ENCODE measurements at regions not wholly inside any gene's neighbourhood (a gene's known extent, or its start where the extent isn't known, plus 50 kb on each side); places are given as distances from the start of the nearest gene placed in this dataset.

- DNase-seq (ENCODE audit: low spot score in 2 of 2) = no peak
- H3K4me3 ChIP-seq = no peak overlapping the region
- H3K4me1 ChIP-seq = no peaks in the 10 kb centered on the region
- intact Hi-C loops (cut with DNase I; ENCODE audit: low total_unique reads) = no loop called here
- no peaks in the 10 kb centered on the region for H3K9me3 ChIP-seq
- TF ChIP-seq CTCF (IDR thresholded peaks at IDR 0.05) (no peak), POLR2AphosphoS5 (IDR thresholded peaks at IDR 0.05) (no peak), POLR2A (IDR thresholded peaks at IDR 0.05) (no peak)
- H3K36me3 ChIP-seq = no peaks in the 10 kb centered on the region
- no peaks in the 10 kb centered on the region for H3K27me3 ChIP-seq
- H3K27ac ChIP-seq = no peak overlapping the region
Observed at GRCh38 chr12:90193500-90193899, 484.9 kb upstream of the ATP2B1 start.

DNA sequence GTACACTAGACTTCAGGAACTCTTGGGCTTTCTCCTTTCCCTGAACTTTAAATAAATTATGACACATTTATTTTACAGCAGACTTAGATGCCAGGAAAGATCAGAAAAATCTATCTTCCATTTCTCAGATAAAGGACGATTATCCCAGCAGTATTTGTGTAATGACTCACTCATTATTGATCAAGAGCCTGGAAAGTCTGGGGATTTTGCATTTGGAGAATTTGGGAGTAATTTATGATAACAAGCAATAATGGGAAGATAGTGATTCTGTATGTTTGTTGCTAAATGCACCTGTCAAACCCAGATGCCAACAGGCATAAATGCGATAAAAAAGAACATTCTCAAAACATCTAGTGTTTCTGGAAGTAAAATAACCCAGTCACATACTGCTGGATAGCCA lies 480.2 kb upstream of the ATP2B1 start:
- H3K4me3 ChIP-seq = no peak overlapping the region
- no peaks in the 10 kb centered on the region for H3K36me3 ChIP-seq
- H3K9me3 ChIP-seq = peaks cover 0 to 3% of the 10 kb centered on the region in 2 donors
- intact Hi-C loops (cut with DNase I; ENCODE audit: low total_unique reads) = no loop called here
- no peaks in the 10 kb centered on the region for H3K27me3 ChIP-seq
- no peak overlapping the region for H3K27ac ChIP-seq
- no peaks in the 10 kb centered on the region for H3K4me1 ChIP-seq
- TF ChIP-seq CTCF (IDR thresholded peaks at IDR 0.05) (no peak), POLR2A (IDR thresholded peaks at IDR 0.05) (no peak), POLR2AphosphoS5 (IDR thresholded peaks at IDR 0.05) (no peak)
- no peak for DNase-seq (ENCODE audit: low spot score in 2 of 2)

DNA sequence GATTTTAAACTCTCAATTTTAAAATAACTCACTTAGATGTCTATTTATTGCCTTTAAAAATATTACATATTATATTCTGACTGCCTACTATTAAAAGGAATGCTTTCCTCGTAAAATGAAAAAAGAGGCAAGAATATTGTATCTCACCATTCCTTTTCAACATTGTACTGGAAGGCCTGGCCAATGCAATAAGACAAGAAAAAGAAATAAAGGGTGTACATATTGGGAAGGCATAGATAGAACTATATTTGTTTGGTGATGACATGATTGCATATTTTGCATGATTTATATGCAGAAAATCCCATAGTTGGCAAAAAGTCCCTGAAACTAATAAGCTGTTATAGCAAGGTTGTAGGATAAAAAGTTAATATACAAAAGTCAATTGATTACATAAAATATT lies 474.6 kb upstream of the ATP2B1 start:
- Histone ChIP-seq H3K27ac (no peak overlapping the region), H3K36me3 (peaks cover 5% of the 10 kb centered on the region), H3K4me1 (no peaks in the 10 kb centered on the region), H3K27me3 (no peaks in the 10 kb centered on the region), H3K9me3 (peaks cover 0 to 21% of the 10 kb centered on the region in 2 donors), H3K4me3 (no peak overlapping the region)
- no peak for TF ChIP-seq POLR2AphosphoS5 (IDR thresholded peaks at IDR 0.05)
- intact Hi-C loops (cut with DNase I; ENCODE audit: low total_unique reads) = no loop called here
- no peak for DNase-seq (ENCODE audit: low spot score in 2 of 2)

- H3K36me3 ChIP-seq = peaks cover 5% of the 10 kb centered on the region
- no peak for DNase-seq (ENCODE audit: low spot score in 2 of 2)
- no peaks in the 10 kb centered on the region for H3K4me1 ChIP-seq
- TF ChIP-seq POLR2A (IDR thresholded peaks at IDR 0.05) = no peak
- TF ChIP-seq POLR2AphosphoS5 (IDR thresholded peaks at IDR 0.05) = no peak
- no peak for TF ChIP-seq CTCF (IDR thresholded peaks at IDR 0.05)
- intact Hi-C loops (cut with DNase I; ENCODE audit: low total_unique reads) = no loop called here
- peaks cover 0 to 21% of the 10 kb centered on the region in 2 donors for H3K9me3 ChIP-seq
- no peak overlapping the region for H3K4me3 ChIP-seq
- H3K27me3 ChIP-seq = no peaks in the 10 kb centered on the region
- no peak overlapping the region for H3K27ac ChIP-seq
Observed at GRCh38 chr12:90181216-90181615, 472.6 kb upstream of the ATP2B1 start.

DNA sequence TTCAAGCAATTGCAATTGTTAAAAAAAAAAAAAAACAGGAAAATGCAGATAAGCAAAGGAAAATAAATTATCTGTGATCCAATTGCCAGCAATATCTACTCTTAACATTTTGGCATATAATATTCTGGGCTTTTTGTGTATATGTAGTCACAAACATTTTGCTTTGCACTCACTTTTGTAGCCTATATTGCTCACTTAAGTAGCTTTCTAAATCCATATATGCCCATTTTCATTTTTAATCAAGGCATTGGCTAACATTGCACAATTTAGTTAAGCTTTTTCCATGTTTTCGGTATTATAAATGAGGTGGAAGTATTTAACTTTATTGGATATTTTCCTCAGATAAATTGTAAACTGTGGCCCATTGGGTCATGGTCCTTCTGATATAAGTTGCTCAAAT lies 466.3 kb upstream of the ATP2B1 start:
- H3K27ac ChIP-seq = no peak overlapping the region
- H3K9me3 ChIP-seq = no peaks in the 10 kb centered on the region
- DNase-seq (ENCODE audit: low spot score in 2 of 2) = no peak
- H3K27me3 ChIP-seq = no peaks in the 10 kb centered on the region
- intact Hi-C loops (cut with DNase I; ENCODE audit: low total_unique reads) = no loop called here
- TF ChIP-seq POLR2A (IDR thresholded peaks at IDR 0.05) = no peak
- no peak for TF ChIP-seq CTCF (IDR thresholded peaks at IDR 0.05)
- TF ChIP-seq POLR2AphosphoS5 (IDR thresholded peaks at IDR 0.05) = no peak
- no peak overlapping the region for H3K4me3 ChIP-seq
- no peaks in the 10 kb centered on the region for H3K4me1 ChIP-seq
- peaks cover 5% of the 10 kb centered on the region for H3K36me3 ChIP-seq

DNA sequence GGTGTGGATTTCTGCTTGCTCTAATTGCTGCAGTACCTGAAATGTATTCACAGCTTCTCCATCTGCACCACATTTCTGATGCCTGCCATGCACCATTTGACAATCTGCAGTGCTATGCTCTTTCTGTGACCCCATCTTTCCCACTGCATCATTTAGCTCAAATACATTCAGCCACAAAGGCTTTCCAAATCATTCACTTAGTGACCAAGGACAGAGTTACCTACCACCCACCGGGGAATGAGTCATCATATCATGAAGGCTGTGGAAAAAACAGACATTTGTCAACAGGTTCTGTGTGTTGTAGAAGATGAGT lies 465.5 kb upstream of the ATP2B1 start:
- TF ChIP-seq POLR2AphosphoS5 (IDR thresholded peaks at IDR 0.05) = no peak
- no peak for TF ChIP-seq POLR2A (IDR thresholded peaks at IDR 0.05)
- TF ChIP-seq CTCF (IDR thresholded peaks at IDR 0.05) = no peak
- no peaks in the 10 kb centered on the region for H3K36me3 ChIP-seq

More for the DNA sequence above, 465.5 kb upstream of the ATP2B1 start:
- Histone ChIP-seq H3K27me3 (no peaks in the 10 kb centered on the region), H3K4me1 (no peaks in the 10 kb centered on the region), H3K4me3 (no peak overlapping the region), H3K9me3 (no peaks in the 10 kb centered on the region), H3K27ac (no peak overlapping the region)
- DNase-seq (ENCODE audit: low spot score in 2 of 2) = no peak
- intact Hi-C loops (cut with DNase I; ENCODE audit: low total_unique reads) = no loop called here
